AG10803 (cell line): ENCODE measurements at regions not wholly inside any gene's neighbourhood (a gene's known extent, or its start where the extent isn't known, plus 50 kb on each side); places are given as distances from the start of the nearest gene placed in this dataset.

Source experiments
- DNase-seq: peaks from one replicate; pipeline ENCODE4 v3.0.0; 2010; ENCODE audit warnings: low read depth
- H3K4me3 ChIP-seq: 2 replicates; pipeline ENCODE4 v1.5.1; 2011; ENCODE audit warnings: mild to moderate bottlenecking, low read length, control low read depth
- CTCF ChIP-seq: conservative IDR thresholded peaks from 2 replicates; pipeline ENCODE4 v1.5.1; 2011; ENCODE audit warnings: mild to moderate bottlenecking, low read length, control low read depth, inconsistent platforms

- TF ChIP-seq CTCF = peak; percentile 47
- DNase-seq = peak; percentile 5
- H3K4me3 ChIP-seq = no peak overlapping the region
Measured at GRCh38 chr5:130720355-130720754, 444.7 kb downstream of the HINT1 start.

- TF ChIP-seq CTCF = no peak
- H3K4me3 ChIP-seq = no peak overlapping the region
- no peak for DNase-seq
Measured at GRCh38 chr5:130715541-130715940, 449.5 kb downstream of the HINT1 start.

DNA sequence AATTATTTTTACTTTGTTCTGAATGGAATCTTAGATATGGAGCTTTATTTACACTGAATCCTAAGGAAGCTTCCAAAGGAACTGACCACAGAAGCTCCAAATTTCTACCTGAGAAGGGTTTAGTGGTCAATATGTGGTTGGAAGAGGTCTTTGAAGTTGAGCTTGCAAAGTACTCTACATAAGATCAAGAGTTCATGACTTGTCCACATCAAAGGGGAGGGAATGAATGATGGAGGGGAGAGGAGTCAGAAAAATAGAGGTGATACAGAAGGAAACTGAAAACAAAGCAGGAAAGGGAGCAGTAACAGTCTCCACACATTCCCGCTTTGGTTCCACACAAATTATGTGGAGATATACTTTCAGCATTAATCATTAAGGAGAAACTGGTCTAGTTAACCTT, 450.9 kb downstream of the HINT1 start:
- TF ChIP-seq CTCF = no peak
- DNase-seq = no peak
- H3K4me3 ChIP-seq = no peak overlapping the region

DNA sequence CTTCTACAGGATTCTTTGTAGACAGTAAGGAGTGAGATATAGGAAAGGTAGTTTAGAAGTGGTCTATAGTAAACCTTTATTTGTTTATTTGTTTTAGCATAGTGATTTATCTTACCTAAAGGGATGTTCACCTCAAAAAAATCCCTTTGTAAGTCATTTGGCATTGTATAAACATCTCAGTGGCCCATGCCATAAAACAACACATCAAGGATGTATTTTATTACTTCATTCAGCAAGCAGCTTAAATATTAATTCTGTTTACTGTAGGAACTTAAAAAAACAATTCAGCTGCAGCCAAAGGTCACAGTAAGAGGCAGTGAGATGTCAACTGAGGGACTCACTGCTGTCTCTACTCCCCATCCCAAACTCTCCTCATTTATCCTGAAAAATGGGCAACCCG, 452.7 kb downstream of the HINT1 start:
- no peak for DNase-seq
- TF ChIP-seq CTCF = no peak
- H3K4me3 ChIP-seq = no peak overlapping the region

- H3K4me3 ChIP-seq = no peak overlapping the region
- no peak for DNase-seq
- TF ChIP-seq CTCF = no peak
Measured at GRCh38 chr5:130710596-130710995, 454.5 kb downstream of the HINT1 start.

- no peak for DNase-seq
- no peak overlapping the region for H3K4me3 ChIP-seq
- TF ChIP-seq CTCF = no peak
Measured at GRCh38 chr5:130708754-130709153, 456.3 kb downstream of the HINT1 start.

DNA sequence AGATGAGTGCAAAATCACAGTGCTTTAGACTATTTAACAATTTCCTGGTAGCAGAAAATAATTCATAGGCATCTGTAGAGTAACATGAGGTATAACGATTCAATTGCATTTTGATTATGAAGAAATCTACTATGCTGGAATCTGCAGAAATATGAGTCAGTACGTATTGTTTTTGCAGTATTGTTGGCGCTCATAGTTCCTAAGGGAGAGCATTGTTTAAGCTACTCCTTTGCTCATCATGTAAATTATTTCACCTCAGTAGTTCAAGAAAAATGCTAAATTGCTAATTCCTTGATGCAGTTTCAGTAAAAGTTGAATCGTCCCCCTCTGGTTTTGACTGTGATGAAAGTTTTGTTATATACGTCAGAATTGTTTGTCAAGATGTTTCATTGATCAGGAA, 458.4 kb downstream of the HINT1 start:
- TF ChIP-seq CTCF = no peak
- no peak for DNase-seq
- no peak overlapping the region for H3K4me3 ChIP-seq
